ENCODE measurements at regions not wholly inside any gene's neighbourhood (a gene's known extent, or its start where the extent isn't known, plus 50 kb on each side); places are given as distances from the start of the nearest gene placed in this dataset.

DNA sequence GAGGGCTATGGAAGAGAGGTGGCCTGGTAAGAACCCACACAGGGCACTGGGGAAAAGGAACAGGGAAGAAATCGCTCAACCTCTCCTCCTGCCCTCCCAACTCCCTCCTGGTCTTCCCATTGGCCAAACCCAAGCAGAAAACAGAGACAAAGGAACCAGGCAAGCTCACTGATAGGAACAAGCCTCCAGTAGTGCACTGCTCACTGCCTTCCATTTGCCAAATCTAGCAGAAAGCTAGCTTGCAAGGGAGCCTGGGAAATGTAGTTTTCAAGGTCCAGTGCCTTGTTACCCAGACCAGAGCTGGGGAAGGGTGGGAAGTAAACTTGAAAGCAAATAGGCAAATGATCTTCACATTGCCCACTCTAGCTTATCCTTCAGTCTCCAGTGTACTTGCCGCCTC is 556.1 kb upstream of the AUTS2 start:
- no peaks in the 10 kb centered on the region for H3K36me3 ChIP-seq
- ATAC-seq (no peak), DNase-seq (no peak)
- no peaks in the 10 kb centered on the region for H3K4me1 ChIP-seq
- H3K27me3 ChIP-seq: no peaks in the 10 kb centered on the region
- H3K27ac ChIP-seq: no peak overlapping the region
- TF ChIP-seq, protein P1, sequence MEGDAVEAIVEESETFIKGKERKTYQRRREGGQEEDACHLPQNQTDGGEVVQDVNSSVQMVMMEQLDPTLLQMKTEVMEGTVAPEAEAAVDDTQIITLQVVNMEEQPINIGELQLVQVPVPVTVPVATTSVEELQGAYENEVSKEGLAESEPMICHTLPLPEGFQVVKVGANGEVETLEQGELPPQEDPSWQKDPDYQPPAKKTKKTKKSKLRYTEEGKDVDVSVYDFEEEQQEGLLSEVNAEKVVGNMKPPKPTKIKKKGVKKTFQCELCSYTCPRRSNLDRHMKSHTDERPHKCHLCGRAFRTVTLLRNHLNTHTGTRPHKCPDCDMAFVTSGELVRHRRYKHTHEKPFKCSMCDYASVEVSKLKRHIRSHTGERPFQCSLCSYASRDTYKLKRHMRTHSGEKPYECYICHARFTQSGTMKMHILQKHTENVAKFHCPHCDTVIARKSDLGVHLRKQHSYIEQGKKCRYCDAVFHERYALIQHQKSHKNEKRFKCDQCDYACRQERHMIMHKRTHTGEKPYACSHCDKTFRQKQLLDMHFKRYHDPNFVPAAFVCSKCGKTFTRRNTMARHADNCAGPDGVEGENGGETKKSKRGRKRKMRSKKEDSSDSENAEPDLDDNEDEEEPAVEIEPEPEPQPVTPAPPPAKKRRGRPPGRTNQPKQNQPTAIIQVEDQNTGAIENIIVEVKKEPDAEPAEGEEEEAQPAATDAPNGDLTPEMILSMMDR (IDR thresholded peaks at IDR 0.05): no peak
- intact Hi-C loops (cut with DNase I): no loop called here
- peaks cover 0 to 31% of the 10 kb centered on the region in 2 donors for H3K9me3 ChIP-seq
- no peak overlapping the region for H3K4me3 ChIP-seq

DNA sequence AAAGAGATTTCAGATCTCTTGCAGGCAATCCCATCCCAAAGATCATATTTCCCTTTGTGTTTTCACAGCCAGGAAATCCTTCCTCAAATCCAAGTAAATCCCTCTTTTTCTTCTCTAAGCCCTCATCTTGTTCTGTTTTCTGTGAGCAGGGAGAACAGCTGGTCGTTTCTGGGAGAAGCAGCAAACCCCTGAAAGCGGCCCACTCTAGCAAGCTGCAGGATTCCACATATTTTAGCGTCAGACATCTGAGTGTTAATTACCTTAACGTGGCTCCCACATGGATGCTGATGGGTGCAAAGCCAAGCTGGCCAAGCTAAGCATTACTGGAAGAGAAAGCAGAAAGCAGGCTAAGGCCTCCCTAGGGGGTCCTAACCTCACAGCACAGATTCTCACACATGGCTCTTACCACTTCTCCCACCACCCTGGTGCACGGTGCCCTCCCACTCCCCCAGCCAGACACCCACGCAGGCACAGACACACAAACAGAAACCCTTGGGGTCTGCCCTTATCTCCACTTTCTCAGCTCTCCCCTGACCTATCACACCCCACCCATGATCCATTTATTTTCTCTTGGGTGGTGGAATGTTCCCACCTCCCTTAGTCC is 551.0 kb upstream of the AUTS2 start:
- no peak overlapping the region for H3K4me3 ChIP-seq
- H3K9me3 ChIP-seq: peaks cover 0 to 22% of the 10 kb centered on the region in 2 donors
- ATAC-seq: no peak
- H3K27ac ChIP-seq: no peak overlapping the region
- intact Hi-C loops (cut with DNase I): no loop called here
- no peaks in the 10 kb centered on the region for H3K27me3 ChIP-seq
- H3K36me3 ChIP-seq: no peaks in the 10 kb centered on the region
- DNase-seq: no peak
- TF ChIP-seq, protein P1 (IDR thresholded peaks at IDR 0.05): no peak
- no peaks in the 10 kb centered on the region for H3K4me1 ChIP-seq

DNA sequence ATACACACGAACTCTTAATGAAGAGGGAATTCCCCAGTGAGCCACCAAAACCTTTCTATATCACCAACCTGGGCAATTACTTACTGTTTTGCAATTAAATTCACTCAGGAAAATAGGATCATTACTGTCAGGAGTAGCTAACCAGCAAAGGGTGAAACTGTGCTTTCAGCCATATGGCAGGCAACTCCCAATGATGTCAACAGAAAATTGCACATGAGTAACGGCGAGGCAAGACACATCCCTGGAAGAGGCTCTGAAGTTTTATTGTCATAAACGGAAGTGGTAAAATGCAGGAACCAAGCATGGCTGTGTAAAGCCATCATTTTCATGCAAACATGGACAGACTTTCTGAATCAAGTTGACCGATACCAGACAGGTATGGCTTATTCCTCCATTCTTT is 548.9 kb upstream of the AUTS2 start:
- TF ChIP-seq, protein P1 (IDR thresholded peaks at IDR 0.05): no peak
- no peaks in the 10 kb centered on the region for H3K27me3 ChIP-seq
- no peak overlapping the region for H3K27ac ChIP-seq
- H3K36me3 ChIP-seq: no peaks in the 10 kb centered on the region
- no peaks in the 10 kb centered on the region for H3K4me1 ChIP-seq
- intact Hi-C loops (cut with DNase I): no loop called here
- no peak overlapping the region for H3K4me3 ChIP-seq
- ATAC-seq: no peak
- DNase-seq: no peak
- H3K9me3 ChIP-seq: peaks cover 0 to 18% of the 10 kb centered on the region in 2 donors

DNA sequence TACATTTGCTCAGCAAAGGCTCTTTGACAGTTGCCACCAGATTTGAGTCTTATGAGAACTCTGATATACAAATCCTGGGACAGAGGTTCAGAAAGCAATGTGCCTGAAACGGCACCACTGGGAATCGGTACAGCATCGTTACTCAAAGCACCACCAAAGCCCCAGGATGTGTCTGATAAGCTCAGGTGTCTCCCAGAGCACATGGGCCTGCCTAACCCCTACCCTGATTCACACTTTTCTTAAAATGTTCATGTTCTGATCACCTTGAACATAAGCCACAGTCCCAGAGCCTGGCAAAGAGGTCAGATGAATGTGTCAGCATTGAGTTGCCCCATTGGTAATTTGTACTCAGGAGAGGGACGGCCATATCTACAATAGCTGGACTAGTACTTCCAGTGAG is 545.8 kb upstream of the AUTS2 start:
- DNase-seq (no peak), ATAC-seq (no peak)
- intact Hi-C loops (cut with DNase I): no loop called here
- Histone ChIP-seq H3K4me3 (no peak overlapping the region), H3K27me3 (no peaks in the 10 kb centered on the region), H3K36me3 (no peaks in the 10 kb centered on the region), H3K27ac (no peak overlapping the region), H3K9me3 (peaks cover 0 to 7% of the 10 kb centered on the region in 2 donors), H3K4me1 (no peaks in the 10 kb centered on the region)
- TF ChIP-seq, protein P1 (IDR thresholded peaks at IDR 0.05): no peak

DNA sequence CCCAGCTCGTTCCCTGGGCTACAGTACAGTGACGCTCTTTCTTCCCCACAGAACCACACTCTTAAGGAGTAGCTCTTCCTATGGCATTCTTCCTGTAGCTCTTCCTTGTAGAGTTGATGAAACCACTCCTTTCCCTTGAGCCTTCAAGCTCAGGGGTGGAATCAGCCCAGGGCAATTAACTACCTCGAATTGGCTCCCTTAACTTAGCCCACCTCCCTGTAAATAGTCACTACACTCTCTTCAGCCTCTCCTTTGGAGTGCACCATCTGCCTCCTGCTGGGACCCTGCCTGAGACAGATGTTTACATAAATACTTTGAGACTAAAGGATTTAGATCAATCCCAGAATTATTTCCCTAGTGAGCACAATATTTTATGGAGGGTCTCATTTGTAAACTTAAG is 537.8 kb upstream of the AUTS2 start:
- H3K9me3 ChIP-seq: peaks cover 0 to 21% of the 10 kb centered on the region in 2 donors
- no peak overlapping the region for H3K27ac ChIP-seq
- no peaks in the 10 kb centered on the region for H3K36me3 ChIP-seq
- intact Hi-C loops (cut with DNase I): no loop called here
- ATAC-seq (no peak), DNase-seq (no peak)
- H3K4me3 ChIP-seq: no peak overlapping the region
- no peaks in the 10 kb centered on the region for H3K4me1 ChIP-seq
- H3K27me3 ChIP-seq: no peaks in the 10 kb centered on the region
- TF ChIP-seq, protein P1 (IDR thresholded peaks at IDR 0.05): no peak
